Stimulated activated CD4-positive, alpha-beta T cell treated with anti-CD3 and anti-CD28 coated beads, Interleukin-2, amount 100 ng/mL, for 48 hours (primary cell): ENCODE measurements at regions not wholly inside any gene's neighbourhood (a gene's known extent, or its start where the extent isn't known, plus 50 kb on each side); places are given as distances from the start of the nearest gene placed in this dataset.
A peak's percentile ranks its signal among the peaks of the same experiment; 100 is the strongest.

Experiments used
- DNase-seq, 2 donors: peaks; one replicate each; pipeline ENCODE4 v3.0.0-alpha.2; 2020

- DNase-seq: no peak
These were observed 74.1 kb upstream of the IRF2BP2 start for GRCh38 chr1:234683861-234684632.

GRCh38 chr1:234683127-234683860, 73.3 kb upstream of the IRF2BP2 start:
- DNase-seq: no peak

GRCh38 chr1:234681990-234682389, 72.0 kb upstream of the IRF2BP2 start:
- no peak for DNase-seq

GRCh38 chr1:234681065-234681464, 71.1 kb upstream of the IRF2BP2 start:
- no peak for DNase-seq

- no peak for DNase-seq
These were observed 70.4 kb upstream of the IRF2BP2 start for GRCh38 chr1:234680331-234680904.

GRCh38 chr1:234676103-234676594, 66.2 kb upstream of the IRF2BP2 start:
- peak; percentile 37 to 43 for DNase-seq

- DNase-seq: no peak
These were observed 65.6 kb upstream of the IRF2BP2 start for GRCh38 chr1:234675572-234675971.

GRCh38 chr1:234675006-234675405, 65.0 kb upstream of the IRF2BP2 start:
- DNase-seq: no peak

- no peak for DNase-seq
These were observed 64.3 kb upstream of the IRF2BP2 start for GRCh38 chr1:234674218-234674815.

- DNase-seq: no peak
These were observed 62.6 kb upstream of the IRF2BP2 start for GRCh38 chr1:234672349-234673135.

GRCh38 chr1:234670967-234671626, 61.1 kb upstream of the IRF2BP2 start:
- no peak for DNase-seq

- DNase-seq: no peak
These were observed 59.5 kb upstream of the IRF2BP2 start for GRCh38 chr1:234669499-234669898.

- DNase-seq: no peak
These were observed 58.6 kb upstream of the IRF2BP2 start for GRCh38 chr1:234668577-234668955.

GRCh38 chr1:234667600-234668576, 57.9 kb upstream of the IRF2BP2 start:
- DNase-seq: no peak

GRCh38 chr1:234666761-234667160, 56.8 kb upstream of the IRF2BP2 start:
- DNase-seq: no peak

- no peak for DNase-seq
These were observed 56.1 kb upstream of the IRF2BP2 start for GRCh38 chr1:234665975-234666605.

GRCh38 chr1:234662148-234662547, 52.2 kb upstream of the IRF2BP2 start:
- DNase-seq: no peak

GRCh38 chr1:234661317-234661928, 51.4 kb upstream of the IRF2BP2 start:
- no peak for DNase-seq

- no peak for DNase-seq
These were observed 50.7 kb upstream of the IRF2BP2 start for GRCh38 chr1:234660536-234661316.
